NCI-H2196 (cell line): ENCODE measurements at regions not wholly inside any gene's neighbourhood (a gene's known extent, or its start where the extent isn't known, plus 50 kb on each side); places are given as distances from the start of the nearest gene placed in this dataset.

Experiments
- DNase-seq: peaks from one replicate; lab custom pipeline; 2025; ENCODE audit not compliant: unreplicated experiment; lab: John Stamatoyannopoulos, UW

DNA sequence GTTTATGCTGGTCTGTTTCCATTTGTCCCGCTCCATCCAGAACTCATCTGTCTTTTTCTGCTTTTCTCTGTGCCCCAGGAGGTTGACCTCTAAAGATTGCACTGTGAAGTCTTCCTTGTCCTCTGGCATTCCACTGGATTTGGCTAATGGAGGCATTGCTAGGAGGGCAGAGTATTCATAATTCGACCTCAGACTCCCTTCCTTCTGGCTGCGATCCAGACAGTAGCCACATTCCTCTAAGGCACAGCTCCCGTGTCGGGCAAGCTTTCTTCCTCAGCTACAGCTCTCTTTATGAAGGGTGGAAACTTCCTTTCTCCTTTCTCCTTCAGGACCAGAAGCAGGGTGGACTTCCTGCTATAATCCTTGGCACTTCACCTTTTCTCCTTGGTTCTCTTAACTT is 175.9 kb downstream of the BAMBI start:
- DNase-seq = no peak

GRCh38 chr10:28857164-28857563 is 179.8 kb downstream of the BAMBI start:
- DNase-seq = no peak

- DNase-seq = no peak
Measured at GRCh38 chr10:28858646-28859045, 181.3 kb downstream of the BAMBI start.

GRCh38 chr10:28859791-28860190 is 182.5 kb downstream of the BAMBI start:
- DNase-seq = no peak

DNA sequence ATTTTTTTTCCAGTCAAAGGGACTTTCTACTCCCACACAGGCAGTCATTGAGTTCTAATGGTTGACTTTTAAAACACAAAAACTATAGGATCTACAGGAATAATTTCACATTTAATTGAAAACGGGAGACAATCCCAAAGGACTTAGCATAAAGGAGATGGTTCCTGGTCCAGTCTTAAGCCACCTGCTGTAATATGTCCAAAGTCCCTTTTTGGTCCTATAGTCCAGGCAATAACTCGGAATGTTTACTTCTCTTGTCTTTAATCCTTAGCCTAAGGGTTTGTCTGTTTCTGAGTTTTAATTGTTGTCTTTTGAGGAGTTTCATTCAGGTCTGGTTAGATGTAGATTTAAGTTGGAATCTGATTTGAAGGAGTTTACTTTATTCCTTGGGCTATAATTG is 184.9 kb downstream of the BAMBI start:
- no peak for DNase-seq

GRCh38 chr10:28869606-28870201 is 192.4 kb downstream of the BAMBI start:
- no peak for DNase-seq

- no peak for DNase-seq
Measured at GRCh38 chr10:28871665-28872064, 194.3 kb downstream of the BAMBI start.

DNA sequence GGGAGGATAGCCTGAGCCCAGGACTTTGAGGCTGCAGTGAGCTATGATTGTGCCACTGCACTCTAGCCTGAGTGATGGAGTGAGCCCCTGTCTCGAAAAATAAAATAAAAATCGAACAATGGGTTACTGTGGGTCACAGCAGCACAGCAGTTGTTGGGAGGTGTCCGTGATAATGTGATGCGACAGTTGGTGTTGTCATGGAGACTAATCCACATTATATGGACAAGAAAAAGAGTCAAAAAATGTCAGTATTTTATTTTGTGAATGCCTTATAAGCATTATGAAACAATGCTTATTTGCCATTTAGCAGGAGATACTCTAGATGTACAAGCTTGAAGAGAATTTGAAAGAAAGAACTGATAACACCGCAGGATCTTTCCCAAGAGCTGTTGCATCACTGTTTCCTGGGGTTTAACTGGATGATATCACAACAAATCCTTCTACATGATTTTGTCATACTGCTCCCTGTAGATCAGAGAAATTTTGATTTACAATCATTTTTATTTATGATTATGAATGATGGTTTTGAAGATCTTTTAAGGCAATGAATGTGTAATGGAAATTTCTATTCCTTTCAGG is 195.4 kb downstream of the BAMBI start:
- DNase-seq = no peak

DNA sequence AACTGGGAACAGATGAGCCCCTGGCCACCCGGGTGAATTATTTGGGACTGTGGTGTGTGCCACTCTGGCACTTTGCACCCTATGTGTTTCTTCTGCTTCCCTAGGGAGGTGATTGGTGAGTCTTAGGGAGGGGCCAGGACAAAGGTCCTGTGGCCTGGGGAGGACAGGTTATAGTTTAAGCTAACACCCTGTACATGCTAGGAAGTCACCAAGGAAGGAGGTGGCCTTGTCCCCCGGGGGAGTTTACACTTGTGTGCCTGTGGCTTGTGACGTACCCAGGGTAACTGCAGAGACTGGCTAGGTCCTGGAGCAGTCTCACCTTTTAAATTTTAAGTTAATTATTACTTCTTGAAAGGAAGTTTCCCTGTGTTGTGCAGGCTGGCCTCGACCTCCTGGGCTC is 196.2 kb downstream of the BAMBI start:
- DNase-seq = no peak

DNA sequence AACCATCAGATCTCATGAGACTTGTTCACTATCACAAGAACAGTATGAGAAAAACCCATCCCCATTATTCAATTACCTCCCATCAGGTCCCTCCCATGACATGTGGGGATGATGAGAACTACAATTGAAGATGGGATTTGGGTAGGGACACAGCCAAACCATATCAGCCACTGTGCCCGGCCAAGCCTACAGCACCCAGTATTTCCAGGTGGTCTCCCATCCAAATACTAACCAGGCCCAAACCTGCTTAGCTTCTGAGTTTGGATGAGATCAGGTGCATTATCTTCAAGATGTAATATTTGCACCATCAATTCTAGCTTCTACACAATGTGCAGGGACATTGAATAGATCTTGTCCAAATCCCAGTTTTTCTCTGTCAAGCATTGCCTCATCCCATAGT is 196.9 kb downstream of the BAMBI start:
- no peak for DNase-seq

GRCh38 chr10:28875549-28876081 is 198.3 kb downstream of the BAMBI start:
- no peak for DNase-seq

GRCh38 chr10:28878236-28878970 is 201.1 kb downstream of the BAMBI start:
- no peak for DNase-seq

DNA sequence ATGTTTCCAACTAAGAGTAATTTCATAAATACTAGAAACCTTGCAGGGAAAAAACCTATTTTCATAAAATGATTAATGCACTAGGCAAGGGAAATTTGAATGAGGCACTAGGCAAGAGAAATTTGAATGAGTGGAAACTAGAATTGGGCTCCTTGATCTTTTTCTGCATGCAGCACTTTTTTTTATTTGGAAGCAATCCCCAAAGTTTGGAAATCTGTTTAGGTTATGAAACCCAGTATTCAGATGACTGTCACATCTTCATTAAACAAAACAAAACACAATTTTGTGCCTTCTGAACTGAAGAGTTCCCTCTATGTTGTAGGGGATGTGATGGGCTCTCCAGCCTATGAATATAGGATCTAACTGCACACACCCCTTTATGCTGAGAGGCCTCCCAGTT is 201.9 kb downstream of the BAMBI start:
- DNase-seq = no peak

GRCh38 chr10:28879875-28880682 is 202.8 kb downstream of the BAMBI start:
- no peak for DNase-seq

GRCh38 chr10:28880683-28880950 is 203.3 kb downstream of the BAMBI start:
- DNase-seq = no peak

DNA sequence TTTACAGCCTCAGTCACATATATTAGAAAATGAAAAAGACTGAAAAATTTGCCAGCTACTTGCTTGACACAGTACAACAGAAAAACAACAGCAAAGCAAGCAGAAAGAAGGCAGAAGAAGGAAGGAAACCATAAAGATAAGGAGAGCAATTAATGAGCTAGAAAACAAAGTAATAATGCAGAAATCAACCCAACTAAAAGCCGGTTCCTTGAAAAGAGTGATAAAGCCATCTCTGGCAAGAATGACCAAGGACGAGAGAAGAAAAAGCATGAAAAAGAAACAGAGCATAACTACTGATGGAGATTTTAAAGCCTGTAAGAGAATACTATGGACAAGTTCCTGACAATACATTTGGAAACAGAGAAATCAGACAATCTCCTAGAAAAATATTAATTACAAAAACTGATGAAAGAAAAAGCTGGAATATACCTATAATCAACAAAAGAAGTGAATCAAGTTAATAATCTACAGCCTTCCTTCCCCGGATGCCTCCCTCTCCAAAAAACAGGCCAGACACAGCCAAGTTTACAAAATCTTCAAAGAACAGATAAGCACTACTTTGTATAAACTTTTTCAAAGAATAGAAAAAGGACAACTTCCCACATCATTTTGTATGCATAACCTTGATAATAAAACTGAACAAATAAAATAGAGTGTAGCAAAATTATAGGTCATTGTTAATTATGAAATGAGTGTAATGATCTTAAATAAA is 204.0 kb downstream of the BAMBI start:
- DNase-seq = no peak

- no peak for DNase-seq
Measured at GRCh38 chr10:28883741-28884423, 206.6 kb downstream of the BAMBI start.

- no peak for DNase-seq
Measured at GRCh38 chr10:28890121-28890950, 213.0 kb downstream of the BAMBI start.

DNA sequence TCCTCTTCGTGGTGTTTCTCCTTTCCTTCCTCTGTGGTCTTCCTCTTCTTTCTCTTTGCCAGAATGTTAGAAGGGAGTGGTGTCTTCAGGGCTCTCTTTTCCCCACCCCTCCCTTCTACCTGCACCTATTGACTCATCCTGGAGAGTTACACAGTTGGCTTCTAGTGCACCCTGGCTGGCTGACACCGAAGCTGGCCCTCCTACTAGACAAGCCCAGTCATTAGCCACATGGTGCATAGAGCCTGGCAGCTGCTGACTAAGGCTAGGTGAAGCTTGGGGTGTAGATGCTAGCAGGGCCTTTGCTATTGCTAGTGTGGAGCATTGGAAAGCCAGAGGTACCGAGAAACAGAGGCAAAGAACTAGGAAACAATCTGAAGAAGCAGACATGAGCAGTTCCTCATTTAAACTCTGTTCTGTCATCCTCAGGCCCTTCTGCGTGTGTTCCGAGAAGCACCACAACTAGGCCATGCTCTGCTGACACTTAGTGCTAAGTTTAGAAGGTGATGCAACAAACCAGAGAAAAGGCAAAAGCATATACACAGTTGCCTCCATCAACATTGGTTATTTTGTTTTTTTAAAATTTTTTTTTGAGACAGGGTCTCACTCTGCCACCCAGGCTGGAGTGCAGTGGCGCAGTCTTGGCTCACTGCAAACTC is 213.9 kb downstream of the BAMBI start:
- DNase-seq = no peak
